Left cardiac atrium (tissue), 4 donors: ENCODE measurements at regions not wholly inside any gene's neighbourhood (a gene's known extent, or its start where the extent isn't known, plus 50 kb on each side); places are given as distances from the start of the nearest gene placed in this dataset.

Source experiments
- ATAC-seq, 2 donors: fragments of 200-7000 bp; cut with Tn5 transposase; one replicate each; pipeline ENCODE4 v1.9.1; 2020; ENCODE audit warnings: mild to moderate bottlenecking in 2 of 2, moderate library complexity in 2 of 2
- DNase-seq: peaks from one replicate; pipeline ENCODE4 v3.0.0-alpha.2; 2020
- intact Hi-C, 2 donors: fragments of 100-400 bp; cut with DNase I; formaldehyde crosslinking; loops; one replicate each; pipeline versions ENCODE4 v1.14.1 to v1.15.1; 2022 to 2023
- donor health status: DM: no; HTN: yes; CAD: no.
- donor health status: DM: no; HTN: yes; CAD: no; lungs with severe emphysema.
- donor health status: DM: yes; HTN: yes; CAD: no.
- donor health status: Dilated cardiomyopathy.

- ATAC-seq, result no peak
- DNase-seq, result no peak
- intact Hi-C loops, result loop anchor here in 1 of 2 donors (10.0 kb wide), 1 partner anchor 823 kb away; no protein-coding TSS in a partner anchor
Measured at GRCh38 chr12:114921781-114922180, 237.8 kb upstream of the TBX3 start.

- intact Hi-C loops, result loop anchor here in 1 of 2 donors (10.0 kb wide), 1 partner anchor 824 kb away; no protein-coding TSS in a partner anchor
- DNase-seq (no peak), ATAC-seq (peak; percentile 27 to 82)
Measured at GRCh38 chr12:114920771-114921554, 237.0 kb upstream of the TBX3 start.

GRCh38 chr12:114919479-114919878, 235.5 kb upstream of the TBX3 start:
- intact Hi-C loops, result no loop called here
- DNase-seq (no peak), ATAC-seq (no peak)

DNA sequence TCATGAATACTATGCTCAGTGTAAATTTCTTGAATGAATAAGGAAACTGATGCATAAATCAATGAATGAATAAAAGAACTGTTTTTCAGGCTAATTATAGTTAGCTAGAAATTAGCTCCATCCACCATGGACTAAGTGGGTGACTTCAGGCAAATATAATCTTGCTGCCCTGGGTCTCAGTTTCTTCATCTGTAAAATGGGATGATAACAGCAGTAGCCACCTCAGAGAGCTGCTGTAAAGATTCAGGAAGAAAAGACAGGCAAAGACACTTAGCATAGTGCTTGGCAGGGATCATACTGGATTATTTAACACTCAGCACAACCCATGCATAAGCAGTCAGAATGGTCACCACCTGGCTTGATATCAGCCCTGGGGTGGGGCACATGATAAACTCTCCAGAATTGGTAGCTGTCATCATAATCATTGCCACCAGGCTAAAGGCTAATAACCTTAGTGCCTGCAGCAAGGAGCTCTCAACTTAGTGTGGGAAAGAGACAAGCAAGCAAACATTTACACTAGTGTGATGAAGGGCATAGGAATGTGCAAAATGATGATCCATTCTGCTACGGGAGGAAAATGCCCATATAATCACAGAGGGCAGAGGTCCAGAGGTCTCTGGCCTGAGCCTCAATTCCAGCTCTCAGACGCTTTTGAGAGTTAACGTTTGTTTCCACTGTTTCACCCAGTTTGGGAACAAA, 234.7 kb upstream of the TBX3 start:
- DNase-seq (no peak), ATAC-seq (no peak)
- intact Hi-C loops, result no loop called here

DNA sequence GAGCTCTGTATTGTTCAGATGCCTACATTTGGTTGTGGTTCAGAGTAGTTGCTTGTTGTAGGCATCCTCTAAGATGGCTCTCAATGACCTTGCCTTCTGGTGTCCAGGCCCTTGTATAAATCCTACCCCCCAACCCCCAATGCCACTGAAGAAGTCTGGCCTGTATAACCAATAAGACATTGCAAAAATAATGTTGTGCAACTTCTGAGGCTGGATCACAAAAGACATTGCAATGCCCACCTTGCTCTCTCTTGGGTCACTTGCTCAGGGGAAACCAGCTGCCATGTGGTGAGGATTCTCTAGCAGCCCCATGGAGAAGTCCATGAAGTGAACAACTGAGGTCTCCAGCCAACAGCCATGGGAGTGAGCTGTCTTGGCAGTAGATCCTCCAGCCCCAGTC, 234.0 kb upstream of the TBX3 start:
- ATAC-seq, result no peak
- intact Hi-C loops, result no loop called here
- no peak for DNase-seq

DNA sequence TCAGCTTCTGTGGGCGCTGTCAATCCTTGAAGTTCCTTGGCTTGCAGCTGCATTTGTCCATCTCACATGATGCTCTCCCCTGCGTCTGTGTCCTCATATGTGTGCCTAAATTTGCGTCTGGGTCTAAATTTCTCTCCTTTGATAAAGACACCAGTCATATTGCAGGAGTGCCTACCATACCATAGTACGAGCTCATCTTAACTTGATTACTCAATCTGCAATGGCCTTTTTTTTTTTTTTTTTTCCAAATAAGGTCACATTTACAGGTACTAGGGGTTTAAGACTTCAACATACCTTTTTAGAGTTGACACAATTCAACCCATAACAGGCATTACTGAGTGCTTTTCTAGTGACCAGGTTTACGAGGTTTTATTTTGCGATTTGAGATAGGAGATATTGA, 233.3 kb upstream of the TBX3 start:
- no peak for ATAC-seq
- no peak for DNase-seq
- intact Hi-C loops, result no loop called here

GRCh38 chr12:114916541-114916940, 232.6 kb upstream of the TBX3 start:
- ATAC-seq (no peak), DNase-seq (no peak)
- intact Hi-C loops, result no loop called here

- DNase-seq (no peak), ATAC-seq (no peak)
- intact Hi-C loops, result no loop called here
Measured at GRCh38 chr12:114916124-114916523, 232.1 kb upstream of the TBX3 start.

GRCh38 chr12:114913871-114914801, 230.2 kb upstream of the TBX3 start:
- intact Hi-C loops, result no loop called here
- ATAC-seq (no peak), DNase-seq (no peak)

DNA sequence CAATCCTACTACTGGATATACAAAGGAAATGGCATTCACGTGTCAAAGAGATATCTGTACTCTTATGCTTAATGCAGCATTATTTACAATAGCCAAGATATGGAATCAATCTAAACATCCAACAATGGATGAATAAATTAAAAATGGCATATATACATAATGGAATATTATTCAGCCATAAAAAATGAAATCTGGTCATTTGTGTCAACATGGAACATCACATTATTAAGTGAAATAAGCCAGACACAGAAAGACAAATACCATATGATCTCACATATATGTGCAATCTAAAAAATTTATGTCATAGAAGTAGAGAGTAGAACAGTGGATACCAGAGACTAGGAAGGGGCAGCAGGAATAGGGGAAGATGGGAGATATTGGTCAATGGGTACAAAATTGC, 228.8 kb upstream of the TBX3 start:
- intact Hi-C loops, result no loop called here

GRCh38 chr12:114911196-114911595, 227.2 kb upstream of the TBX3 start:
- no peak for DNase-seq
- no peak for ATAC-seq
- intact Hi-C loops, result no loop called here

More for the DNA sequence above, 228.8 kb upstream of the TBX3 start:
- DNase-seq (no peak), ATAC-seq (no peak)

- DNase-seq, result no peak
- intact Hi-C loops, result no loop called here
- ATAC-seq, result no peak
Measured at GRCh38 chr12:114904254-114905003, 220.5 kb upstream of the TBX3 start.

DNA sequence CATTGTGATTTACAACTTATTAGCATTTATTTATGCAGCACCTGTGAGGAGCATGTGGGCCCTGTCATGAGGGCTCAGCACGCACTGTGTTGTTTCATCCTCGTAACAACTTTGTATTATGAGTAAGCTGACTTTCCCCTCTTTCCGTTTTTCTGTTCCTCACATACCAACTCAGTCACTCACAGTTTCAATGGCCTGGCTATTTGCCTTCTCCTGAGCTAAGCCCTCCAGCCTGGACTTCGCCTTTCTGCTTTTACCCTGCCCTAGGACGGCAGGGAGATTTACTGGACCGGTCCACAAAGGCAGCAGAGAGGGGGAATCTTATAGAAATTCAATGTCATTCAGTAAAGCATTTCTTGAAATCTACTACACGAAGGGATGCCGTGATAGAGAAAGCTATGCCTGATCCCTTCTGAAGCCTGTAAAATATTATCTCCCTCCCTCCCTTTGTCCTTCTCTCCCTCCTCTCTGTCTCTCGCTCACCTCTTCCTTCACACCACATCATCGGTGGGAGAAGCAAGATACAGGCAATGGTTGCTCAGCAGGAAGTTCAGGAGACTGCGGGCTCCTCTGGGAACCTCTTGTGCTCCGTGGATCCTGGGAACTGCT, 219.2 kb upstream of the TBX3 start:
- DNase-seq (no peak), ATAC-seq (no peak)
- intact Hi-C loops, result no loop called here

- DNase-seq (no peak), ATAC-seq (no peak)
- intact Hi-C loops, result no loop called here
Measured at GRCh38 chr12:114902665-114903064, 218.7 kb upstream of the TBX3 start.

GRCh38 chr12:114901316-114901715, 217.3 kb upstream of the TBX3 start:
- DNase-seq (no peak), ATAC-seq (no peak)
- intact Hi-C loops, result no loop called here

- DNase-seq (no peak), ATAC-seq (no peak)
- intact Hi-C loops, result no loop called here
Measured at GRCh38 chr12:114898159-114898558, 214.2 kb upstream of the TBX3 start.

DNA sequence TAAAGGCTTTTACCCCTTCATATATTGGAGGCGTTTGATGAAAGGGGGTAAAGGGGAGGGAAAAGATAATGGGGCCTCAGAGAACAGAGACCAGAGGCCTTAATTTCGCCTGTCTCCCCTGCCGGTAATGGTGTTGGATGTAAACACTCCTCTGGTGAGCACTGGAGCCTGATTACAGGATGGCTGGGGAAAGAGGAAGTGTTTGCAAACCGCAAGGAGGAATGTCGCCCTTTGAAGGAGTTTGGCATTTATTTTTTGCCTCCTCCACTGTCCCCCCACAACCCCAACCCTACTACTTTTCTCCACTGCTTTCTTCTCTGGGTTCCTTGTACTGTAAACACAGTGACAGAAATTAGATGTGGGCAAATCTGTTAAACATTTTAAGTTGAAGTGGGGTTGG, 211.9 kb upstream of the TBX3 start:
- intact Hi-C loops, result no loop called here
- ATAC-seq (no peak), DNase-seq (no peak)

GRCh38 chr12:114895081-114895480, 211.1 kb upstream of the TBX3 start:
- DNase-seq (no peak), ATAC-seq (no peak)
- intact Hi-C loops, result no loop called here

DNA sequence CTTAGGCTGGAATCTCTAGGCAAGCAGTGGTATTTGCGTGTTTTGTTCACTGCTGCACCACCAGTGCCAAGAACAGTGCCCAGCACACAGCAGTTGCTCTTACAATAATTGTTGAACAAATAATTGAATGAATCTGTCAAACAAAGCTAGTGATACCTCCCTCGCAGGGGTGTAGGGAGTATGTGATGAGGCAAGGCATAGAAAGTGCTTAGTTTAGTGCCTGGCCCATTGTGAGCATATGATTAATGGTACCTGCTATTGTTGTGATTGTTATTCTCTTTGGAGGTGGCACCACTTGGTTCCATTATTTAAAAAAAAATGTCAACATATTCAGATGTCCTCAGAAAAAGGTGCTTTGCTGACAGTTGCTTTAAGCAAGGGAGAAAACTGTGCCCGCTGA, 210.1 kb upstream of the TBX3 start:
- intact Hi-C loops, result no loop called here
- no peak for ATAC-seq
- no peak for DNase-seq
